ENCODE measurements at regions not wholly inside any gene's neighbourhood (a gene's known extent, or its start where the extent isn't known, plus 50 kb on each side); places are given as distances from the start of the nearest gene placed in this dataset.

GRCh38 chr4:34628471-34628870 is 1615.8 kb downstream of the ARAP2 start:
- no peak for TF ChIP-seq CTCF (IDR thresholded peaks at IDR 0.05)
- TF ChIP-seq POLR2A (IDR thresholded peaks at IDR 0.05), result no peak

Data from adrenal gland (tissue), 5 donors.